WTC11 (cell line): ENCODE measurements at regions not wholly inside any gene's neighbourhood (a gene's known extent, or its start where the extent isn't known, plus 50 kb on each side); places are given as distances from the start of the nearest gene placed in this dataset.

Source experiments
- CREB1 ChIP-seq: sonication (generic); formaldehyde crosslinking; IDR thresholded peaks from 2 replicates; pipeline ENCODE4 v1.8.0; 2023; ENCODE audit warnings: mild to moderate bottlenecking, missing genetic modification reagents
- FOXP4 ChIP-seq: sonication (generic); formaldehyde crosslinking; IDR thresholded peaks from 2 replicates; pipeline ENCODE4 v1.8.0; 2022; ENCODE audit warnings: mild to moderate bottlenecking, missing genetic modification reagents
- GRHL2 ChIP-seq: fragments of 250-450 bp; sonication (Bioruptor Pico); IDR thresholded peaks from 2 replicates; pipeline ENCODE4 v1.8.0; 2022; ENCODE audit warnings: mild to moderate bottlenecking, moderate library complexity; ENCODE audit not compliant: insufficient replicate concordance, severe bottlenecking
- MAX ChIP-seq: sonication (generic); formaldehyde crosslinking; IDR thresholded peaks from 2 replicates; pipeline ENCODE4 v1.8.0; 2022; ENCODE audit warnings: mild to moderate bottlenecking, missing genetic modification reagents
- NFE2L1 ChIP-seq: sonication (generic); formaldehyde crosslinking; IDR thresholded peaks from 2 replicates; pipeline ENCODE4 v1.8.1; 2023; ENCODE audit warnings: missing genetic modification reagents
- SMAD3 ChIP-seq: sonication (generic); formaldehyde crosslinking; IDR thresholded peaks from 2 replicates; pipeline ENCODE4 v1.8.0; 2022; ENCODE audit warnings: missing genetic modification reagents, mild to moderate bottlenecking, borderline replicate concordance
- TF ChIP-seq, protein P1 (sequence below): sonication (generic); formaldehyde crosslinking; IDR thresholded peaks from 2 replicates; pipeline ENCODE4 v1.8.0; 2022; ENCODE audit warnings: missing genetic modification reagents
- TF ChIP-seq, protein P2 (sequence below): sonication (generic); formaldehyde crosslinking; IDR thresholded peaks from 2 replicates; pipeline ENCODE4 v1.8.0; 2023; ENCODE audit warnings: missing genetic modification reagents, mild to moderate bottlenecking, borderline replicate concordance
- TF ChIP-seq, protein P3 (sequence below): sonication (generic); formaldehyde crosslinking; IDR thresholded peaks from 2 replicates; pipeline ENCODE4 v1.8.0; 2022; ENCODE audit warnings: mild to moderate bottlenecking, missing genetic modification reagents
- TF ChIP-seq, protein P4 (sequence below): fragments of 200-600 bp; IDR thresholded peaks from 2 replicates; pipeline ENCODE4 v1.8.0; 2022; ENCODE audit warnings: antibody characterized with exemption

- TF ChIP-seq, protein P1, sequence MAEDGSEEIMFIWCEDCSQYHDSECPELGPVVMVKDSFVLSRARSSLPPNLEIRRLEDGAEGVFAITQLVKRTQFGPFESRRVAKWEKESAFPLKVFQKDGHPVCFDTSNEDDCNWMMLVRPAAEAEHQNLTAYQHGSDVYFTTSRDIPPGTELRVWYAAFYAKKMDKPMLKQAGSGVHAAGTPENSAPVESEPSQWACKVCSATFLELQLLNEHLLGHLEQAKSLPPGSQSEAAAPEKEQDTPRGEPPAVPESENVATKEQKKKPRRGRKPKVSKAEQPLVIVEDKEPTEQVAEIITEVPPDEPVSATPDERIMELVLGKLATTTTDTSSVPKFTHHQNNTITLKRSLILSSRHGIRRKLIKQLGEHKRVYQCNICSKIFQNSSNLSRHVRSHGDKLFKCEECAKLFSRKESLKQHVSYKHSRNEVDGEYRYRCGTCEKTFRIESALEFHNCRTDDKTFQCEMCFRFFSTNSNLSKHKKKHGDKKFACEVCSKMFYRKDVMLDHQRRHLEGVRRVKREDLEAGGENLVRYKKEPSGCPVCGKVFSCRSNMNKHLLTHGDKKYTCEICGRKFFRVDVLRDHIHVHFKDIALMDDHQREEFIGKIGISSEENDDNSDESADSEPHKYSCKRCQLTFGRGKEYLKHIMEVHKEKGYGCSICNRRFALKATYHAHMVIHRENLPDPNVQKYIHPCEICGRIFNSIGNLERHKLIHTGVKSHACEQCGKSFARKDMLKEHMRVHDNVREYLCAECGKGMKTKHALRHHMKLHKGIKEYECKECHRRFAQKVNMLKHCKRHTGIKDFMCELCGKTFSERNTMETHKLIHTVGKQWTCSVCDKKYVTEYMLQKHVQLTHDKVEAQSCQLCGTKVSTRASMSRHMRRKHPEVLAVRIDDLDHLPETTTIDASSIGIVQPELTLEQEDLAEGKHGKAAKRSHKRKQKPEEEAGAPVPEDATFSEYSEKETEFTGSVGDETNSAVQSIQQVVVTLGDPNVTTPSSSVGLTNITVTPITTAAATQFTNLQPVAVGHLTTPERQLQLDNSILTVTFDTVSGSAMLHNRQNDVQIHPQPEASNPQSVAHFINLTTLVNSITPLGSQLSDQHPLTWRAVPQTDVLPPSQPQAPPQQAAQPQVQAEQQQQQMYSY (CRISPR knock-in tag) = no peak
- TF ChIP-seq, protein P2, sequence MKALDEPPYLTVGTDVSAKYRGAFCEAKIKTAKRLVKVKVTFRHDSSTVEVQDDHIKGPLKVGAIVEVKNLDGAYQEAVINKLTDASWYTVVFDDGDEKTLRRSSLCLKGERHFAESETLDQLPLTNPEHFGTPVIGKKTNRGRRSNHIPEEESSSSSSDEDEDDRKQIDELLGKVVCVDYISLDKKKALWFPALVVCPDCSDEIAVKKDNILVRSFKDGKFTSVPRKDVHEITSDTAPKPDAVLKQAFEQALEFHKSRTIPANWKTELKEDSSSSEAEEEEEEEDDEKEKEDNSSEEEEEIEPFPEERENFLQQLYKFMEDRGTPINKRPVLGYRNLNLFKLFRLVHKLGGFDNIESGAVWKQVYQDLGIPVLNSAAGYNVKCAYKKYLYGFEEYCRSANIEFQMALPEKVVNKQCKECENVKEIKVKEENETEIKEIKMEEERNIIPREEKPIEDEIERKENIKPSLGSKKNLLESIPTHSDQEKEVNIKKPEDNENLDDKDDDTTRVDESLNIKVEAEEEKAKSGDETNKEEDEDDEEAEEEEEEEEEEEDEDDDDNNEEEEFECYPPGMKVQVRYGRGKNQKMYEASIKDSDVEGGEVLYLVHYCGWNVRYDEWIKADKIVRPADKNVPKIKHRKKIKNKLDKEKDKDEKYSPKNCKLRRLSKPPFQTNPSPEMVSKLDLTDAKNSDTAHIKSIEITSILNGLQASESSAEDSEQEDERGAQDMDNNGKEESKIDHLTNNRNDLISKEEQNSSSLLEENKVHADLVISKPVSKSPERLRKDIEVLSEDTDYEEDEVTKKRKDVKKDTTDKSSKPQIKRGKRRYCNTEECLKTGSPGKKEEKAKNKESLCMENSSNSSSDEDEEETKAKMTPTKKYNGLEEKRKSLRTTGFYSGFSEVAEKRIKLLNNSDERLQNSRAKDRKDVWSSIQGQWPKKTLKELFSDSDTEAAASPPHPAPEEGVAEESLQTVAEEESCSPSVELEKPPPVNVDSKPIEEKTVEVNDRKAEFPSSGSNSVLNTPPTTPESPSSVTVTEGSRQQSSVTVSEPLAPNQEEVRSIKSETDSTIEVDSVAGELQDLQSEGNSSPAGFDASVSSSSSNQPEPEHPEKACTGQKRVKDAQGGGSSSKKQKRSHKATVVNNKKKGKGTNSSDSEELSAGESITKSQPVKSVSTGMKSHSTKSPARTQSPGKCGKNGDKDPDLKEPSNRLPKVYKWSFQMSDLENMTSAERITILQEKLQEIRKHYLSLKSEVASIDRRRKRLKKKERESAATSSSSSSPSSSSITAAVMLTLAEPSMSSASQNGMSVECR (CRISPR knock-in tag) = no peak
- TF ChIP-seq, protein P3, sequence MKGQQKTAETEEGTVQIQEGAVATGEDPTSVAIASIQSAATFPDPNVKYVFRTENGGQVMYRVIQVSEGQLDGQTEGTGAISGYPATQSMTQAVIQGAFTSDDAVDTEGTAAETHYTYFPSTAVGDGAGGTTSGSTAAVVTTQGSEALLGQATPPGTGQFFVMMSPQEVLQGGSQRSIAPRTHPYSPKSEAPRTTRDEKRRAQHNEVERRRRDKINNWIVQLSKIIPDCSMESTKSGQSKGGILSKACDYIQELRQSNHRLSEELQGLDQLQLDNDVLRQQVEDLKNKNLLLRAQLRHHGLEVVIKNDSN (CRISPR knock-in tag) = no peak
- no peak for TF ChIP-seq GRHL2 (CRISPR knock-in tag)
- TF ChIP-seq CREB1 = no peak
- TF ChIP-seq, protein P4, sequence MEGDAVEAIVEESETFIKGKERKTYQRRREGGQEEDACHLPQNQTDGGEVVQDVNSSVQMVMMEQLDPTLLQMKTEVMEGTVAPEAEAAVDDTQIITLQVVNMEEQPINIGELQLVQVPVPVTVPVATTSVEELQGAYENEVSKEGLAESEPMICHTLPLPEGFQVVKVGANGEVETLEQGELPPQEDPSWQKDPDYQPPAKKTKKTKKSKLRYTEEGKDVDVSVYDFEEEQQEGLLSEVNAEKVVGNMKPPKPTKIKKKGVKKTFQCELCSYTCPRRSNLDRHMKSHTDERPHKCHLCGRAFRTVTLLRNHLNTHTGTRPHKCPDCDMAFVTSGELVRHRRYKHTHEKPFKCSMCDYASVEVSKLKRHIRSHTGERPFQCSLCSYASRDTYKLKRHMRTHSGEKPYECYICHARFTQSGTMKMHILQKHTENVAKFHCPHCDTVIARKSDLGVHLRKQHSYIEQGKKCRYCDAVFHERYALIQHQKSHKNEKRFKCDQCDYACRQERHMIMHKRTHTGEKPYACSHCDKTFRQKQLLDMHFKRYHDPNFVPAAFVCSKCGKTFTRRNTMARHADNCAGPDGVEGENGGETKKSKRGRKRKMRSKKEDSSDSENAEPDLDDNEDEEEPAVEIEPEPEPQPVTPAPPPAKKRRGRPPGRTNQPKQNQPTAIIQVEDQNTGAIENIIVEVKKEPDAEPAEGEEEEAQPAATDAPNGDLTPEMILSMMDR = no peak
- TF ChIP-seq FOXP4 (CRISPR knock-in tag) = no peak
- TF ChIP-seq MAX (CRISPR knock-in tag) = no peak
- no peak for TF ChIP-seq SMAD3 (CRISPR knock-in tag)
- no peak for TF ChIP-seq NFE2L1 (CRISPR knock-in tag)
Measured at GRCh38 chr16:60027351-60027750, 1293.2 kb upstream of the GOT2 start.
